ENCODE measurements at regions not wholly inside any gene's neighbourhood (a gene's known extent, or its start where the extent isn't known, plus 50 kb on each side); places are given as distances from the start of the nearest gene placed in this dataset.

GRCh38 chr2:122583159-122583917 is 827.9 kb downstream of the TSN start:
- Histone ChIP-seq H3K4me1 (ENCODE audit: control insufficient read depth in 5 of 5, insufficient read depth in 5 of 5, low read length in 5 of 5) (no peaks in the 10 kb centered on the region), H3K4me3 (no peak overlapping the region), H3K9me3 (ENCODE audit: control insufficient read depth in 4 of 4, insufficient read depth in 3 of 4, low read length in 3 of 4) (peaks cover 0 to 4% (median 1%) of the 10 kb centered on the region in 4 donors), H3K9ac (ENCODE audit: insufficient read depth in 1 of 2, low read length in 2 of 2) (no peak overlapping the region), H3K27me3 (ENCODE audit: control insufficient read depth in 3 of 3, insufficient read depth in 3 of 3, low read length in 2 of 3) (no peaks in the 10 kb centered on the region), H3K36me3 (ENCODE audit: control insufficient read depth in 4 of 4, insufficient read depth in 4 of 4, low read length in 4 of 4) (no peaks in the 10 kb centered on the region), H3K27ac (ENCODE audit: low read depth in 1 of 2, low read length in 1 of 2) (no peak overlapping the region)
- ATAC-seq (ENCODE audit: insufficient read depth, low FRiP score) (no peak), DNase-seq (no peak)
- no peak for TF ChIP-seq CTCF (IDR thresholded peaks at IDR 0.05; ENCODE audit: control extremely low read depth, extremely low read depth)
- 88 to 91% methylated on average over 2 of the region's 2 CpGs for WGBS, 2 donors

- H3K27me3 ChIP-seq (ENCODE audit: control insufficient read depth in 3 of 3, insufficient read depth in 3 of 3, low read length in 2 of 3): no peaks in the 10 kb centered on the region
- no peak overlapping the region for H3K27ac ChIP-seq (ENCODE audit: low read depth in 1 of 2, low read length in 1 of 2)
- WGBS, 2 donors: 90 to 92% methylated on average over 3 of the region's 3 CpGs
- no peaks in the 10 kb centered on the region for H3K4me1 ChIP-seq (ENCODE audit: control insufficient read depth in 5 of 5, insufficient read depth in 5 of 5, low read length in 5 of 5)
- no peaks in the 10 kb centered on the region for H3K36me3 ChIP-seq (ENCODE audit: control insufficient read depth in 4 of 4, insufficient read depth in 4 of 4, low read length in 4 of 4)
- peaks cover 0 to 3% (median 0%) of the 10 kb centered on the region in 4 donors for H3K9me3 ChIP-seq (ENCODE audit: control insufficient read depth in 4 of 4, insufficient read depth in 3 of 4, low read length in 3 of 4)
- no peak overlapping the region for H3K4me3 ChIP-seq
- no peak for TF ChIP-seq CTCF (IDR thresholded peaks at IDR 0.05; ENCODE audit: control extremely low read depth, extremely low read depth)
- H3K9ac ChIP-seq (ENCODE audit: insufficient read depth in 1 of 2, low read length in 2 of 2): no peak overlapping the region
- DNase-seq: no peak
- no peak for ATAC-seq (ENCODE audit: insufficient read depth, low FRiP score)
Observed at GRCh38 chr2:122590524-122590923, 835.1 kb downstream of the TSN start.

DNA sequence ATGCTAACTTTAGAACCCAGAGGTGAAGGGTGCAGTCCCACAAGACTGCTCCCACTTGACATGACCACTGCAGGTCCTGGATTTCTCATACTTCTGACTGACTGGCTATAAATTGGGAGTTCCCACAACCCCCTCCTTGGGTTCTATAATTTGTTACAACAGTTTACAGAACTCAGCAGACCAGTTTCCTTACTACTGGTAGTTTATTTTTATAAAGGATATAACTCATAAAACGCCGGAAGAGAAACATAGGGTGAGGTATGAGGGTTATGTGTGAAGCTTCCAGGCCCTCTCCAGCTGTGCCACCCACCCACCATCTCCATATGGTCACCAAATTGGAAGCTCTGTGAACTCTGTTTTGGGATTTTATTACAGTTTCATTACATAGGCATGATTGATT is 839.6 kb downstream of the TSN start:
- Histone ChIP-seq H3K9ac (ENCODE audit: insufficient read depth in 1 of 2, low read length in 2 of 2) (no peak overlapping the region), H3K4me3 (no peak overlapping the region)

More for the DNA sequence above, 839.6 kb downstream of the TSN start:
- no peak for TF ChIP-seq CTCF (IDR thresholded peaks at IDR 0.05; ENCODE audit: control extremely low read depth, extremely low read depth)
- no peaks in the 10 kb centered on the region for H3K27me3 ChIP-seq (ENCODE audit: control insufficient read depth in 3 of 3, insufficient read depth in 3 of 3, low read length in 2 of 3)
- peaks cover 0 to 2% (median 0%) of the 10 kb centered on the region in 5 donors for H3K4me1 ChIP-seq (ENCODE audit: control insufficient read depth in 5 of 5, insufficient read depth in 5 of 5, low read length in 5 of 5)
- H3K27ac ChIP-seq (ENCODE audit: low read depth in 1 of 2, low read length in 1 of 2): no peak overlapping the region
- no peak for ATAC-seq (ENCODE audit: insufficient read depth, low FRiP score)
- no peaks in the 10 kb centered on the region for H3K36me3 ChIP-seq (ENCODE audit: control insufficient read depth in 4 of 4, insufficient read depth in 4 of 4, low read length in 4 of 4)
- peak in 1 of 3 donors; percentile 6 for DNase-seq
- WGBS, 2 donors: 55 to 78% methylated on average over 2 of the region's 2 CpGs
- H3K9me3 ChIP-seq (ENCODE audit: control insufficient read depth in 4 of 4, insufficient read depth in 3 of 4, low read length in 3 of 4): no peaks in the 10 kb centered on the region
